AG08396 (cell line): ENCODE measurements at regions not wholly inside any gene's neighbourhood (a gene's known extent, or its start where the extent isn't known, plus 50 kb on each side); places are given as distances from the start of the nearest gene placed in this dataset.
"Not testable (repeated sequence)": the region's sequence is repeated elsewhere in the genome, so short reads cannot be mapped to it uniquely, and the experiment has no call there.

Source experiments
- DNase-seq: peaks from one replicate; pipeline ENCODE4 v3.0.0; 2012; ENCODE audit warnings: low spot score, mixed read lengths

- DNase-seq = not testable (repeated sequence)
These were observed 418.4 kb downstream of the KIF20B start for GRCh38 chr10:90119631-90120280.

DNA sequence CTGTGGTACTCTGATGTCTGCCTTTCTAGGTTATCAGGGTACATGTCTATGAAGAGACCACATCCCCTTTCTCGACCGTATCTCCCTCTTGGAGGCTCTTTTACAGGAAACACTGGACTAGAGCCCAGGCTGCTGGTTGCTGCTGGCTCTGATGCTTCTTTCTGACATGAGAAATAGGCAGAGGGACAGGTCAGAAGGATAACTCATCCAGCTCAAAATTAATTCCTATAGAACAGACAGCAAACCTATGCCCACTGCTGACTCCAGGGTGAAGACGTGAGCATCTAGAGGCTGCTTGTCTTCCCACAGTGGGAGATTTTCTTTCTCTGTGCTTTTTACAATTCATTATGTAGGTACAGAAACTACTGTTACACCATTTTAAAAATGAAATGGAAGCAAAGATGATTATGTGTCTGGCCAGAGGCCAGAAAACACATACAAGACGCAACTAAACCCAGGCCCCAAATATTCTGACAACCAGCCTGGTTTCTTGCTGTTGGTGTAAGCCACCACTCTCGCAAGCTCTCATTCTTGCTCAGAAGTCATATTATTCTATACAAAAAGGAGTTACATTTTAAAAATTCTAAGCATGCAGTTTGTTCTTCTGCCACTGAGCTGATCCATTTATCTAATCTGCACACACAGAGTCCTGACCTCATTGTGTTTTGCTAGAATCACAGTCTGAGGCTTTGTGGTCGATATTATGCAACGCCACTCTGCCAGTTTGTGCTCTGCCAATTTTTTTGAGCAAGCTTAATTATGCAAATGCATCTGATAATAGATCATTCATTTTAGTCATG lies 424.3 kb downstream of the KIF20B start:
- DNase-seq = no peak

GRCh38 chr10:90126256-90126595 lies 424.8 kb downstream of the KIF20B start:
- DNase-seq = no peak

- DNase-seq = no peak
These were observed 429.1 kb downstream of the KIF20B start for GRCh38 chr10:90130321-90131086.

GRCh38 chr10:90133606-90134005 lies 432.2 kb downstream of the KIF20B start:
- no peak for DNase-seq

- no peak for DNase-seq
These were observed 435.4 kb downstream of the KIF20B start for GRCh38 chr10:90136731-90137316.

DNA sequence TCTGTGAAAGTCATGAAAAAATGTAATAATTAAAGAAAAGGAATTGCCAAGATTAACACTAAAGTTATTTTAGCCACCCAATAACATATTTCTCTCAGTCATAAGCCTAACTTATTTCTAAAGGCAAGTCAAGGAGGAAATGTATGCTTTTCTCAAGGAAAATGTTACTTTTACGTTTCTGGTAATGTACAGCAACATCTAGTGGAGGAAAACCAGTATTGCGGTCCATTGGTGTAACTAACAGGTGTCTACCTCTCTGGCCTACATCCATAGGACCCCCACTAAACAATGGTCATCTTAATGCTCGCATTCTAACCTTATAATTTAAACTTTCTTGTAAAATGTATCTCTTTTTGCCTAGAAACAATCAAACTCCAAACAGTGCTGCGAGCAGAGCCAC lies 437.5 kb downstream of the KIF20B start:
- DNase-seq = no peak

GRCh38 chr10:90141791-90142190 lies 440.4 kb downstream of the KIF20B start:
- no peak for DNase-seq

- no peak for DNase-seq
These were observed 442.5 kb downstream of the KIF20B start for GRCh38 chr10:90143937-90144336.

GRCh38 chr10:90148116-90148855 lies 446.9 kb downstream of the KIF20B start:
- DNase-seq = peak; percentile 5

- DNase-seq = no peak
These were observed 448.2 kb downstream of the KIF20B start for GRCh38 chr10:90149563-90149962.

DNA sequence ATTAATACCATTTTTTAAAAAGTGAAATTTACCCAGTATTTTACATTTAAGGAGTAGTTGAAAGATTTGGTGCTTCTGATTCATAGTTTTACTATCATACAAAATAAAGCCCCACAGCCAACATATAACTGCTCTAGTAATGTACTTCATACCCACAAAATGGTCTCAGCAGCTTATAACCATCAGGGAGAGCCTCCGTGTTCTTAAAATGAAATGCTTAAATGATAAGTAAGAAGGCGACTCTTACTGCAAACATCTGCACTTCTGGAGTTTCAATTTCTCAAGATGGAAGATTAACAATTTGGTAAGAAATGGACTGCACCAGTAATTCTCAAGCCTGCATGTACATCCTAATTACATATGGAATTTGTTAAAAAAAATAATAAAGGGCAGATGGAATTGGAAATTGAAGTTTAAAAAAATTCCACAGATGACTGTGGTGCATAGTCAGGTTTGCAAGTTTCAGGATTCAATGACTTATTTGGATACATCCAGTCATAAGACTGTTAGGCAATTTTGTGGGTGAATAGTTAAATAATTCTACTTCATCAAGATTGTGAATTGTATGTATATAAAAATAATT lies 461.0 kb downstream of the KIF20B start:
- DNase-seq = no peak

DNA sequence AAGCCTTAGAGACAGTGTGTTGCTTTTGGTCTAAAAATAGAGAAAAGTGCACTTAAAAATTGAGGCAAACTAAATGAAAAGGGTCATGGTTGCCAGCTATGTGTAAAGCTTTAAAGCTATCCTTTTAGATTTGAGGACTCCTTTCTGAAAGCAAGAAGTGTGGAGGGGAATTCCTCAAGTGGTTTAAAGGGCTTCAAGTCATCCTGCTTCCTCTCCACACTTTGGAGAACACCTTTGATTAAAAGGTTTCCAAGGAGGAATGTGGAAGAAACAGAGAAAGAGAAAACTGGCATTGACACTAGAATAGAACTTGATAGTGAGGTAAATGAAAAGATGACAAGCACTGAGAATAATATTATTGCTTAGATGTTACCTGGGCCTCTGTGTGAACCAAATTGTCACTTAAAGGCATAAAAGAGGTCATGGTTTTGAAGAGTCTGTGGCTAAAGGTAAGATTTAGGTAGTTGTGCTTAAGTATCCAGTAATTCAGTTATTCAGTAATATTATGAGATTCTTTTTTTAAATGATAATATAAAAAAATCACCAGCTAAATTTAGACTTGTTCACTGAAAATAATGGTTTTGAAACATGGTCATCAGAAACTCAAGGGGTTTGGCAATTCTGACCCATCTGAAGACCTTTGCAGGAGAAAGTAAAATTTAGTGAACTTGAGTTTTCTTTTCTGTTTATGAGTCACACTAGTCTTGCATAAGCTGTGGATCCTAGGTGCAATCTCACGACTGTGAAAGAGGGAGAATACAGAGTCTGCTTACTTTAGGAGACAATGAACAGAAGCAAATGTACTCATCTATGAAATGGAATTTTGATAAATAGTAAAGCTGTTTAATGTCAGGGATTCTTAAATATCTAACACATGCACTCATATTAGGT lies 466.0 kb downstream of the KIF20B start:
- DNase-seq = no peak

GRCh38 chr10:90168244-90168643 lies 466.9 kb downstream of the KIF20B start:
- DNase-seq = no peak

DNA sequence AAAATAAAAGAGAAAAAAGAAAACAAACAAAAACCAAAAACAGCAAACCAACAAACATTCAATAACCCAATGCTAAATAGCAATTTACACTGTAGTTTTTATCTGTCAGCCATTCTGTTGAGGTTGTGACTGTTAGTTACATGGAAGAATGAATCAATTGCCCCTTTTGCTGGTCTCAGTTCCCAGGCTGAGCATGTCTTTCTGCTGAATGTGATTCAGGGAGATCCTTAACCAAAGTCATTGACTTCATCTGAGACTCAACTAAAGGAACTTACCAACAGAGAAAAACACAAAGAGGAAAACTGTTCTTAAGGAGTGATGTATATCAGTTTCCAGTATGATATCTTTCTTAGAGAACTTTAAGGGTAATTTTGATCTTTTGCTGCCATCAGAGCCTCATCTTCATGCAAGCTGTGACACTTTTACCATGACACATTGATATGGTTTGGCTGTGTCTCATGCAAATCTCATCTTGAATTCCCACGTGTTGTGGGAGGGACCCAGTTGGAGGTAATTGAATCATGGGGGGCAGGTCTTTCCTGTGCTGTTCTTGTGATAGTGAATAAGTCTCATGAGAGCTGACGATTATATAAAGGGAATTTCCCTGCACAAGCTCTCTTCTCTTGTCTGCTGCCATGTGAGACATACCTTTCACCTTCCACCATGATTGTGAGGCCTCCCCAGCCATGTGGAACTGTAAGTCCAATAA lies 469.8 kb downstream of the KIF20B start:
- DNase-seq = no peak

GRCh38 chr10:90174531-90174930 lies 473.1 kb downstream of the KIF20B start:
- DNase-seq = no peak

DNA sequence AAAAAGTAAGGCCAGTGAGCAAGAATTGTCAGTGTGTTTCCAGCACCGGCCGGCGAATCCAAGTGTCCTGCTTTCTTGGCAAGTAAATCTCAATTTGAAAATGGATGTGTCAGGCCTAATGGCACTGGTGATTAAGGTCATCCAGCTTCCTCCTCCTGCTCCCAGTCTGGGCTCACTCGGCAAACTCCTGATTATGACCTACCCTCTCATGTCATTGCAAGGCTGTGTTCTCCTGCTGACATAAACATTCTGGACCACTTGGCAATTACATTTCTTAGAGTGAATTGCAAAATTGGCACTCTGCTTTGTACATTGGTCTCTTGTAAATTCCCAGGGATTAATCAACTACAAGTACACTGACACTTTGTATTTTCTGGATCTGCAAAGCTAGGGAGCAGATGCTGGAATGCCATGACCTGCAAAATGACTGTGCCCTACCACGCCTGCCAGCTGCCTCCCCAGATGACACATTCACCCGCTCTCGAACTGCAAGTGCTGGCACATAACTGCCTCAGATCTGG lies 473.8 kb downstream of the KIF20B start:
- DNase-seq = no peak

DNA sequence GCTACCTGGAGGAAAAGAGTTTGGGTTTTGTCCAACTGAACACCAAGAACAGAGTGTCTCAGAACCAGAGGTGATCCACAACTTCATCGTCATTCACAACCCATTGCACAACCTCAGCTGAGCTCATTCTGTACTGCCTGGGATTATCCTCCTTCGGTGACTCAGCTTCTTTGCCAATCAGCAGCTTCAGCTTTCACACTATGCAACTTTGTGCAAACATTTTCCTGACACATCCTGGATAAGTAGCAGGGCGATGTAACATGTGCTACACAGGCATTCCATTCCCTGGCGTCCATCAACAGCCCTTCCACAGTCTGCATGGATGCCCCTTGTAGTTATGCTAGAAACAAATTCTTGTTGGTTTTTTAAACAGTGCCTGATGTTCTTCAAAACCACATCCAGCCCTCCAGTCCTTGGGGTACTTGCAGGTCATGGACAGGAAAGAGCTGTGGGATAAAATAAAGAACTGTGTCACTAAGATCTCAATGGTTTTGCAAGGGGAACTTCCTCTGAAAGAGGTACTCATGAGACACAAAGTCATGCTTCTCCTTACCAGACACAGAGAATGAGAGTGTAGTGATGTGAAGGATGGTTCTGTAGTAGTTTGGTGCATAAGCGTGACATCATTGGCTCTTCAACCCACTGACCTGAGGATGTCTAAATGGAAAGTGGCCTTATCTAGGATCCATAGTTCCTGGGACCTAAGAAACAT lies 478.5 kb downstream of the KIF20B start:
- DNase-seq = peak; percentile 4
